HT1080 (cell line): ENCODE measurements at regions not wholly inside any gene's neighbourhood (a gene's known extent, or its start where the extent isn't known, plus 50 kb on each side); places are given as distances from the start of the nearest gene placed in this dataset.

Experiments used
- DNase-seq: peaks from one replicate; pipeline ENCODE4 v3.0.0-alpha.2; 2015; ENCODE audit warnings: low read depth

DNA sequence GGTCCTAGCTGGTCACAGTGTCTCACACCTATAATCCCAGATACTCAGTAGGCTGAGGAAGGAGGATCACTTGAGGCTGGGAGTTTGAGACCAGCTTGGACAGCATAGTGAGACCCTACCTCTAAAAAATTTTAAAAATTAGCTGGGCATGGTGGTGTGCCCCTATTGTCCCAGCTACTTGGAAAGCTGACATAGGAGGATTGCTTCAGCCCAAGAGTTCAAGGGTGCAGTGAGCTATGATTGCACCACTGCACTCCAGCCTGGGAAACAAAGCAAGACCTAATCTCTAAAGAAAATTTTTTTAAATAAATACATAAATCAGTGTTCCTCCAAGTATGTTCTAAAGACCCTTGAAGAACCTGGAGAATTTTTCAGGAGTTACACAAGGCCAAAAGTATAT, 50.6 kb upstream of the GNAO1 start:
- no peak for DNase-seq

DNA sequence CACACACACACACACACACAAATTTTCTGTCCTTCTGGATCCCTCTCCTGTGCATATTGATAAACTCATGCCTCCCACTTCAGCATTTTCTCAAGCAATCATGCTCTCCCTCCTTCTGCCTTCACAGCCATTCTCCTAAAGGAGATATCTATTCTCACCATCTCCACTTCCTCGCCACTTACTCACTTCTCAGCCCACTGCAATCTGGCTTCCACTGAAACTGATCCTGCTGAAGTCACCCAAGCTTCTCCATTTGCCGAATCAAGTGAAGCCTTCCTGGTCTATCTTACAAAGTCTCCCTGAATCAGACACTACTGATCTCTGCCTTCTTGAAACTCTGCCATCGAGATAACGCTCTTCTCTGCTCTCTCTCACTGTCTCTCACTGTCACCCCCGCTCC, 54.0 kb upstream of the GNAO1 start:
- DNase-seq = no peak

DNA sequence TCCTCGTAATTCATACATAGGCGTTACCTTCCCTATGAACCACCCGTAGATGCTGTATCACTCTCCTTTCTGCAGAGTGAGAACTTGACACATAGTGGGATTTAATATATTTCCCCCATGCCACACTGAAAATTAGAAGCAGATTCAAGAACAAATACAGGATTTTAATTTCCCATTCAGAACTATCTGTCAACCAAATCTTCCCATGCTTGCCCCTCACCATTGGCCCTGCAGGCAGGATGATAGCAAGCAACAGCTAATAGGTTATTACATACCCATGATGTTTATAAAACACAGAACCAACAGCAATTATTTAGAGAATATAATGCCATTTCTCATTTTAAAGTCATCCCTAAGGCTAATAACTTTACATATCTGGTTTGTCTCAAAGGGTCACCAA, 55.0 kb upstream of the GNAO1 start:
- DNase-seq = no peak

DNA sequence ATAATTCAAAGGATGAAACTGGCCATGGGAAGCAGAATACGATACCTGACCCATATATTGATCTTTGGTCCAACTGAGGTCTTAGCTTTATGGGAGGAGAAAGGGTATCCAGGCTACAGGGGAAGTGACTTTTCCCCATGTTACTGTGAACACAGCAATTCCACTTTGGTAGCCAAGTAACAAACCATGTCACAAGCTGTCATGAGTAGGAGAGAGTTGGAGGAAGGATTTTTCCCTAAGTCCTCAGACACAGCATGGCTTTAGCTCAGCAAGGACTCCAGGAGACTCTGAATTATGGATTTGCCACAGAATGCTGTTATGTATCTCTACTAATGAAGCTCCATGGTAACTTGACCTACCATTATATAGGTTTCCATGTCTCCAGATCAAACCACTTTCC, 56.5 kb upstream of the GNAO1 start:
- no peak for DNase-seq

DNA sequence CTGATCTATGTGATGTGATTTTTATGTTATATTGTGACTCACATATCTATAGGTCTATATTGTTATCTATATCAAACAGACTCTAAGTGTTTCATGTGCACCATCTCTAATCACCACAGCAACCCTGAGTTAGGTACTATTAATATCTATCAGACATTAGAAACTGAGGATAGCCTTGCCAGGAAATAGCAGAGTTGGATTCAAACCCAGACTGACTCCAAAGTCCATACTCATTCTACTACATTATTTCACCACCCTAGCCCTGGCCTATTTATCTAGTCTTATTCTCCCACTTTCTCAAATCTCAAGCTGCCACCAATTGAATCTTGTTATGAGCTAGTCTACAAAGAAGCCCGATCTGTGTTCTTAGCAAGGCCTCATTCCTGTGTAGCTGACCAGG, 65.4 kb upstream of the GNAO1 start:
- DNase-seq = no peak

DNA sequence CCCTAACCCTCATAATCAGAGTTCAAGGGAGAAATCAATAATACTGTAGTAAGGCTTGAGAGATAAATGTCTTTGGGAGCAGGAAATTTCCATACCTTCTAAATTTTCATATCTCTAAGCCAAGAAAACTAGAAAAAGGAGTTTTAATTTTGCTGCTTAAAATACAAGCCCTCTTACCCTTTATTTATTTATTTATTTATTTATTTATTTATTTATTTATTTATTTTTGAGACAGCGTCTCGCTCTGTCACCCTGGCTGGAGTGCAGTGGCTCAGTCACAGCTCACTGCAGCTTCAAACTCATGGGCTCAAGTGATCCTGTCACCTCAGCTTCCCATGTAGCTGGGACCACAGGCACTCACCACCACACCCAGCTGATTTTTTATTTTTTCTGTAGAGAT, 69.0 kb upstream of the GNAO1 start:
- no peak for DNase-seq

DNA sequence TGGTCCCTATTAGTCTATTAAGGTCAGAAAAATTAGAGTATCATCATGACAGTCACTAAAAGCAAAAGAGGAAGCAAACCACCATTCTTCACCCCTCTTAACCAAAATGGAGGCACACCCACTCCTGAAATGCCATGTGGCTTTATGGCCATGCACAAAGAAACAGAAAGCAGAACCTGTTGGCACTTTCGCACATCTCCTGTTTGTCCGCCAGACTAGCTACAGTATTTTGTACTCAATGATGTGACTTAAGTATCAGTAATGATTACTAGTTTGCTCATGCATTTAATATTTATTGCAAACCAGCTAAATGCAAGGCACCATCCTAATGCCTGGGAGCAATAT, 70.2 kb upstream of the GNAO1 start:
- DNase-seq = no peak

DNA sequence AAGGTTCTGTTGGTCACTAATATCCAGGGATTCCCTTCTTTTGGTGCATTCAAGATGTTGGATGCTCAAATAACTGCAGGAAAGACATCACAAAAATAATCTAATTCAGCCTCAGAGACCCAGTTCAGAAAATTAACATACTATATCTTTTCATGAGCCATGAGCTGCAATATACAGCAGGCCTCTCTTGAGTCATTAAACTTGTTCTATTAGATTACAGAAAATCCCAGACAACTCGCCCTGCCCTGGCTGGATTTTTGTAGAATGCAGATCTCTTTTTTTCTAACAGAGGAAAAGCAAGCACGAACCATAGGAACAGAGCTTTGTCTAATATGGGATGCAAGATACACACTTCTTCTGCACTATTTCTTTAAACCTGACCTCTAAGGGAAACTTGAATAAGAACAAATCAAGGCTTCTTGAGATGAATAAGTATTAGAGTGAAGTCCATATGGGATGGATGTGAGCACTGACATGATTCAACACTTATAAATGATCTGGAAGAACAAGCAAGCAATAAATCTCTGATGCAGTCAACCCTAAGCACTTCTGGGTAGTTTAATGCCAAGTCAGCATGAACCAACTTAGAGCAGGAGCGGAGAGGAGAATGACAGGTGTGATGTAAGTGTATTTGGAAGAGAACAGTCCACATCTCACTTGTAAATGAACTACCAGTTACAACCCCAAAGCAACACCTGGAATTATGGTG, 70.7 kb upstream of the GNAO1 start:
- DNase-seq = no peak

DNA sequence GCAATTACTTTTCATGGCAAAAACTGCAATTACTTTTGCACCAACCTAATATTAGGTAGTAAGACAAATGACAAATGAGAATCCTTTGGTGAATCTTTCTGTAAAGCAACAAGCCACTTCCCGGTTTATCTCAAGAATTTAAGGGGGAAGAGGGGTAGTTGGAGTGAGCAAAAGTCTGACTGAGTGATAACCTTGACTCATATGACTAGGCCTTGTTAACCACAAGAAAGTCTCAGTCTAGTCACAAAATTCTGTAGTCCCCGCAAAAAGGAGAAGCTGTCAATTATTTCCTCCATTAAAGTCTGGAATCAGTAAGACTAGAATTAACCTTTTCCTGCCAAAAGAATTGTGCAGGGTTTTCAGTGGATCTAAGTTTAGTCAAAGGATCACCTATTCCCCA, 72.2 kb upstream of the GNAO1 start:
- no peak for DNase-seq

DNA sequence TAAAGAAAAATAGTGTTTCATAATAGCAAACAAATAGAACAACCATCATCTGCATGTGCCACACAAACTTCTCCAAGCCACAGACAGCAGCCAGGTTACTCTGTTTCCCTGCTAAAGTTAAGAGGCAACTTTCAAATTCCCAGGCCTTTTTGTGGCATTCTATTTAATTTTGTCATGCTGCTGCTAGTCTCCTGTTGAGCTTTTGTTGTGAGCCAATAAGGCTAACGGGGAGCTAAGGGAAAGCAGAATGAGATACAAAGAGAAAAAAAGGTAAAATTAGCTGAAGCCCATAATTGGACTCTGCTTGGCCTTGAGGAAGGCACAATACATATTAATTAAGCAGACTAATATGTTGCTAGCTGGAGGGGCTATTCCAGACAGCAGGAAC, 74.7 kb upstream of the GNAO1 start:
- DNase-seq = no peak

DNA sequence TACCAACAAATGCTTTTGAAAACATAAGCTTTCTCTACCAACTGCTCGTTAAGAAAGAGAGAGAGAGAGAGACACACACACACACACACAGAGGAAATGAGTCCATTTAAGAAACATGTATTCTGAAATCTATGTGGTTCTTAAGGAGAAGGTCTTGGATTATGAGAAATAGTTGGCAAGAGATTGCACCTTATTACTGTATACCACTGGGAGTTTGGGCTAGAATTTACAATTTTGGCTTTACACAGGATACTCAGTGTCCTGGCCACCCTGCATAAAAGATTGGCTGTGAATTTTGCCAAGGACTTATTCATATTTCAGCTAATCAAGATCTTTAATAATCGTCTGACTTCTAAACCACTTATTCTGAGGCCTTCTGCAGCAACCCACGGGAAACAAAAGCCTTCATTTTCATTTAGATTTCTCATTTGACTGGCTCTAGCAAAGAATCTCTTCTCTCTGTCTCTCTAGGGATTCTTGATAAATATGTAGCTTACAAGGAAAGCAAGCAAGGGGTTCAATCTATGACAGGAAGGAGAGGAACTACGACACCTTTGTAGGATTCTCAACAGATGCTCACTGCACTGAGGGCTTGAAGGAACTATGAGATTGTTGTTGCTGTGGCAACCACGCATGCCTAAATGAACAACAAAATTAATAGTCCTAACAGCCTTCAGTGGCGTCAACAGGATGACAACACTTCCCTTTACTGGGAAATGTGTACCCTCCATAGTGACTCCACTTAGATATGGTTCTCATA, 75.3 kb upstream of the GNAO1 start:
- DNase-seq = no peak

DNA sequence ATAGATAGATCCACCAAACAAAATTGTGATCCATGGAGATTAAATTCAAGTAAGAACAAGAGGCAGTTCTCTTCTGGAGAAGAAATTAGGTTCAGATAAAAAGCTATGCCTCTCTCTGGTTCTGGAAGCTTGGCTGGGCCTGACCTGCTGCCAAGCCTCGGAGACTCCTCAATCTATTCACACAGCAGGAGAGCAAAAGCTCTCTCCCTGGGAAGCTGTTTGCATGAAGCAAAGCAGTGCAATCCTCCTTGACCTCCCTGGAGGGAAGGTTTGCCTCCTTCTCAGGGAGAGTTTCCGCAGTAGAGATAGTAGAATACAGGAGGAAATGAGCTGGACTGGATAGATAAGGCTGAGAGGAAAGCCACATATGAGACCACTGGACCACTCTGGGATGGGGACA, 78.1 kb upstream of the GNAO1 start:
- DNase-seq = no peak

DNA sequence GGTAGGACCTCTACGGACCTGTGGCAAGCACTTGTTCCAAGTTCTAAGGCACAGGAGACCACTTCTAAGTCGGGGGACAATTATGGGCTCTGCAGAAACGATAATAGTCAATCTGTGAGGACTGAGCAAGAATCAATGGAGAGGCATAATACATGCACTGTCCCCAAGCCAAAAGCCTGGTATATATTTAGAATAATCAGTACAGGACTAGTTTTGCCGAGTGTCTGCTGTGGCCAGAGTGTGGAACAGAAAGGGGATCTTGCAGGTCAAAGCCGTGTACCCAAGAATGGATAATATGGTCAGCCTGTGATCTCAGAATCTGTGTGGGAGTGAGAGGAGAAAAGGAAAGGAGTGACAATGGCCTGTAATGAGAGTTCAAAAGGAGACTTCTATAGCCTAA, 80.2 kb upstream of the GNAO1 start:
- DNase-seq = no peak

DNA sequence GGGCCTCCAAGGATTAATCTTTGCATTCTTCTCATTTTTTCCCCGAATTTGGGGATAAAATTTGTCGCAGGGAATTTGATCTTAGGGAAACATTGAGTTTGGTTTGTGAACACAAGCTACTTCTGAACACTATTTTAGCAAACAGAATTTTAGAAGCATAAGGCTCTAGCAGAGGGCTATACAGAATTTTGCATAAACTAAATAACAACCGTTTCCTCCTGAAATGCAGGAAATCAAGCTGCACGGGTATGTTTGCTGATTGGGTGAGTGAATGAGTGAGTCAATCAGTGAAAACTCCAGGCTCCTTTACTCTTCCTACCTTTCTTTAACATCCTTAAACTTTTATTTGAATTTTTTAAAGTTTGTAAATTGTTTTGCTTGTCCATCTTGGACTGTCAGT, 81.3 kb upstream of the GNAO1 start:
- DNase-seq = no peak

DNA sequence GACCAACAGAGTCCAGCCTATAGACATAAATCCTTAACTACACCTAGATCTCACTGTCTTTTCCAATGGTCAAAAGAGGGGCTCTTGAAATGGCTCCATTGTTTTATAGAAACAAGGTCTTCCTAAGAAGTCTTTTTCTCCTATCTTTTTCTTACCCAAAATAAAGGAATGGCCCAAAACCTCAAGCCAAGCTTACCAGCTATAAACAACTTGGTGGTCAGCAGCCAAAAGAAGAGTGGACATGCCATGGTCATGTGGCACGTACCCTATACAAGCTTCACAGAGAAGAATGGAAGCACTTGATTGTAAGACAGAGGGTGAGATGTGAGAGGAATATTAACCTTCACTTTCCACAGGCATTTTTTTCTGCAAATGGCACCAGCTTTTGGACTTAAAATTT, 82.1 kb upstream of the GNAO1 start:
- DNase-seq = no peak

DNA sequence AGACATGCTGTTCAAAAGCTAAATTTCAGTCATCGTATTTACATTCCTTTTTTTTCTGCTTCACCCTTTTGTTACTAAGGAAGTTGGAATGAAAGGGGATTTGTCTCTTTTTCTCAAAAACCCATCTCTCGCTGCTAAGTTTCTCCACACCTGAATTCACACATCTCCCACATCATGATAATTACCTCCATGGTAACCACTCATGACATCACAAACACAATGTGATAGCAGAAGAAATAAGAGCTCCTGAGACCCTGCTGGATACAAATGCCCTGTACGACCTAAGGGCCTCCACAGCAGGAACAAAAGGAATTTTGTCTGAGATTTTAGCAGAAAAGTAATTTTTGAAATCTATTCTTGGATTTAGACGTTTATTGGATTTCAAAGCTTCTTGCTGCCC, 82.6 kb upstream of the GNAO1 start:
- no peak for DNase-seq

DNA sequence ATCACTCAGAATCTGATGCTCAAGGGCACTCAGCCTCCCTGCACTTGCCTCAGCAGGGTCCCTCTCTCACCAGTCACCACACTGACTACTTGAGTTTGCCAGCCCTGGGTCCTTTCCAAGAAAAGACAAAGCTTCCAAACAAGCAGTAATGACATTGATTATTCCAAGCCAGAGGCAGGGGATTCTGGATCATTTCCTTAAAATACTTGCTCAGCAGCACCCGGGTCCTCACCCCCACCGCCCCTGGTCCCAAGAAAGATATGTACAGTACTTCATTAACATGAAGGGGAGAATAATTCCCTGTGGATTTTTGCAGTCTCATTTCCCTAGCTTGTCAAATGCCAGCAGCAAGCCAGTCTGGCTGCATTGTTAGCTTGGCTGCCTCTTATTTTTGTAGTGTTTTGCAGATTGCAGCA, 83.2 kb upstream of the GNAO1 start:
- no peak for DNase-seq

DNA sequence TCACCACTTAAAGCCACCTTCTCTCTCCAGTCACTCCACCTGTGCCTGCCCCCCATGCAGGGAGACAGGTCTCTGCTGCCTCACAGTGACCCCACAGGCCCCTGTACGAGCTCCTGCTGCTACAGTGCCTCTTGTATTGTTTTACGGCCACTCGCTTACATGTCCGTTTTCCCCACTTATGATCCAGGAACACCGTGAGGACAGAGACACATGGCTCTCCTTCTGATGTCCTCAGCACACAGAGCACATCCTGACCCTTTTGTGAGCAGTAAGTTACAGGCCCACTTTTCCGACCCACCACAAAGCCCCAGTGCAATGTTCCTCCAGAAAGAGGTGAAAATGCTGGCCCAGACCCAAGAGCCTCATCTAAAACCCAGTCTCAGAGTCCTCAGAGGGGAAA, 84.8 kb upstream of the GNAO1 start:
- no peak for DNase-seq

DNA sequence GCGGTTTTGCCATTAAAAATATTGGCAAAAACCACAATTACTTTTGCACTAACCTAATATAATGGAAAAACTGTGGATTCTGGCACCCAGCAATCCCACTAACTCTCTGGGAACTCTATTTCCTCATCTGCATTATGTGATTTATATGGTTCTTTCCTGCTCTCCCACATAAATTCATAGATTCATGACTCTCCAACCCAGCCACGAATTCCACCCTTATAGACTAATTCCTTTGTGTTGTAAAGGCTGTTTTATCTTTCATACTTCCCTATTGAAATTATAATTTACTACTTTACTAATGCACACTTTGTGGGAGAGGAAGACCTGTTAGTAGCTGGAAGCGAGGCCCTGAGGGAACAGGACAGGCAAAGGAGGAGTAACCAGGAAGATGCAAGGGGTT, 88.4 kb upstream of the GNAO1 start:
- no peak for DNase-seq

DNA sequence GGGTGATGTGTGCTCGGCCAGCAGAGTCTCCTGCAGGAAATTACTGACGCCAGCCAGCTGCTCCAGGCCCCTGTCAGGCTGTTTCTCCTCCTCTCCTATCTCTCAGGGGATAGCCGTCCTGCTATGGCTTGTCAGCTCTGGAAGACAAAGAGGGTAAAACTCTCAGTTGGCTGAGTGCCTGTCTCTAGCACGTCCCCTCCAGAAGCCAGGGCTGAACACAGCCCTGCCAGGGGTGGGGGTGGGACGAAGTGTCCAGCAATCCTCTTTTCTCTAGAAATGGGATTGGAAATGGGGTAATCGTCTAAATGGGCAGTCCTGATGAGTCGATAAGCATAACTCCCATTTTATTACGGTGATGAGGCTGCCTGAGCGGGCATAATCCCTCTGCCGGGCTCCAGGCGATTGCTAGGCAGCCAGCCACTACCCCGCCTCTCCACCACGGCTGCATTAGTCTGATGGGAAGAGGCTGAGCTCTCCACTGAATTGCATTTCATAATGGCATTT, 89.1 kb upstream of the GNAO1 start:
- DNase-seq = no peak

DNA sequence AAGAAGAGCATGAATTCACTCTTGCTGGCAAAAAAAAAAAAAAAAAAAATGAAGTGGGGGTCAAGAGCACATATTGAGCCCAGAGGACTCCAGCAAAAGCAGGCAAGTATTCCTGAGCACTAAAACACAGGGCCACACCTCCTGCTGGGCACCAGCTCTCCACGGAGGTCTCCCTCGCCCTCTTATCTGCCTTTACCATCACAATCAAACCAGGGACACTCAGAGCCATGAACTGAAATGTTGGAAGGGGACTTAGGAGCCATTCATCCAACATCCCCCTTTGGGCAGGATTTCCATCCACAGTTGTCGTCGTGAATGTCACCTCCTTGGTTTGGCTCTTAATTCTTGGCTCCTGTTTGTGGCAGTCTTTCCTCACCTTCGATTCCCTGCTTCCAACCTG, 89.8 kb upstream of the GNAO1 start:
- no peak for DNase-seq

DNA sequence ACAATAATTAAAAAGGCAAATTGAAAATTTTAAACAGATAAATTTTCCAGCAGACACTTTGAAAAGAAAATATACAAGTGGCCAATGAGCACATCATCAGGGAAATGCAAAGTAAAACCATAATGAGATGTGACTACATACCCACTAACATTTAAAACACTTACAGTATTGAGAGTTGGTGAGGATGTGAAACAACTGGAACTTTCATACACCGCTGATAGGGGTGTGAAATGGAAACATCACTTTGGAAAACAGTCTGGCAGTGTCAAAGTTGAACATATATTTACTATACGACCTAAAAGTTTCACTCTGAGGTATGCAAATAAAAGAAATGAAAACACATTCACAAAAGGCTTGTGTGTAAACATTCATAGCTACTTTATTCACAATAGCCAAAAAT, 94.0 kb upstream of the GNAO1 start:
- DNase-seq = no peak

DNA sequence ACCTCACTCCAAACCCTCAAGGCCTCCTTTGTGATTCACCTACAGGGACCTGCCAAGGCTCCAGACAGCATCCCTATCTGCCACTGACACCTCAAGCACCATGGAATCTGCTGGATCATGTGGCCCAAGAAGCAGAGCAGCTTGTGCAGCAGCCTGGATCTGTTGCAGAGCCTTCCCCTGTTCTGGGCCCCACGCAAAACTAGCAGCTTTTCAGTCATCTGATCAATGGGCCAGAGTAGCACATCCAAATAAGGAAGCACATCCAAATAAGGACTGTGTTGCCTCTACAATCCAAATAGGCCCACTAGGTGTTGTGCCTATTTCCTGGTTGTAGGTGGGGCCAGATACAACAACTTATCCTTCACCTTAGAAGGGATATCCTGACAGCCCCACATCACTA, 97.1 kb upstream of the GNAO1 start:
- no peak for DNase-seq
